H1 (cell line): ENCODE measurements at regions not wholly inside any gene's neighbourhood (a gene's known extent, or its start where the extent isn't known, plus 50 kb on each side); places are given as distances from the start of the nearest gene placed in this dataset.

Experiments used
- CTCF ChIA-PET: fragments of 300-600 bp; sonication (Branson Sonifier 250); formaldehyde crosslinking; loops from one replicate; lab custom pipeline; 2021; ENCODE audit not compliant: partially characterized antibody; lab: Charles Lee
- POLR2A ChIA-PET: fragments of 300-600 bp; sonication (Branson Sonifier 250); formaldehyde crosslinking; loops from one replicate; lab custom pipeline; 2021; ENCODE audit warnings: inconsistent platforms; ENCODE audit not compliant: partially characterized antibody; lab: Charles Lee
- DNase-seq, 2 experiments: peaks; one replicate each; pipeline versions ENCODE4 v3.0.0 to v3.0.0-alpha.2; 2010 to 2022; ENCODE audit warnings: low spot score in 2 of 2, low read depth in 1 of 2, mixed read lengths in 1 of 2
- FAIRE-seq: peaks from 2 replicates; lab custom pipeline; 2011; peaks lifted over from hg19 to GRCh38; lab: Jason Lieb, UNC
- H2AFZ ChIP-seq: 2 replicates; pipeline ENCODE4 v1.8.1; 2012; ENCODE audit warnings: low read length, inconsistent platforms
- H2AK5ac ChIP-seq: 2 replicates; pipeline ENCODE4 v1.6.1; 2013; ENCODE audit warnings: low read depth, low read length
- H2BK120ac ChIP-seq: replicated peaks from 2 replicates; pipeline ENCODE3; 2013; ENCODE audit warnings: low read depth, low read length, inconsistent platforms
- H2BK12ac ChIP-seq: 2 replicates; pipeline ENCODE4 v1.6.1; 2013; ENCODE audit warnings: low read depth, low read length
- H2BK15ac ChIP-seq: 2 replicates; pipeline ENCODE4 v1.6.1; 2013; ENCODE audit warnings: low read length
- H2BK20ac ChIP-seq: 2 replicates; pipeline ENCODE4 v1.6.1; 2013; ENCODE audit warnings: low read length
- H2BK5ac ChIP-seq: 2 replicates; pipeline ENCODE4 v1.6.1; 2013; ENCODE audit warnings: low read depth, low read length
- H3K14ac ChIP-seq: 2 replicates; pipeline ENCODE4 v1.6.1; 2013; ENCODE audit warnings: inconsistent platforms; ENCODE audit not compliant: insufficient read length
- H3K18ac ChIP-seq: 2 replicates; pipeline ENCODE4 v1.6.1; 2013; ENCODE audit warnings: low read length; ENCODE audit errors: extremely low read depth
- H3K23ac ChIP-seq: 2 replicates; pipeline ENCODE4 v1.6.1; 2013; ENCODE audit warnings: inconsistent platforms; ENCODE audit not compliant: insufficient read length
- H3K23me2 ChIP-seq: 2 replicates; pipeline ENCODE4 v1.6.1; 2013; ENCODE audit warnings: low read depth, low read length
- H3K27ac ChIP-seq: 2 replicates; pipeline ENCODE4 v1.6.1; 2011; ENCODE audit warnings: low read depth, low read length, inconsistent platforms
- H3K27me3 ChIP-seq, 4 experiments: replicated peaks in 1 of 4; 1 replicate in 1 of 4; 2 replicates in 3 of 4; pipeline versions ENCODE4 v1.6.1 to v1.8.1; 2011 to 2013; ENCODE audit warnings: low read length in 3 of 4, mild to moderate bottlenecking in 3 of 4, inconsistent platforms in 2 of 4, mixed read lengths in 2 of 4, moderate library complexity in 1 of 4; ENCODE audit not compliant: control insufficient read depth in 3 of 4, insufficient read depth in 3 of 4; ENCODE audit errors: extremely low read depth in 1 of 4
- H3K36me3 ChIP-seq, 4 experiments: 2 replicates each; pipeline versions ENCODE4 v1.6.1 to v1.8.1; 2011 to 2013; ENCODE audit warnings: mild to moderate bottlenecking in 4 of 4, low read length in 3 of 4, moderate library complexity in 2 of 4, control low read depth in 1 of 4, inconsistent platforms in 1 of 4; ENCODE audit not compliant: insufficient read depth in 4 of 4, control insufficient read depth in 2 of 4
- H3K4ac ChIP-seq: replicated peaks from 2 replicates; pipeline ENCODE3; 2013; ENCODE audit warnings: low read length, low read depth, mixed read lengths, inconsistent platforms; ENCODE audit not compliant: insufficient read length
- H3K4me1 ChIP-seq, 4 experiments: replicated peaks in 1 of 4; 1 replicate in 1 of 4; 2 replicates in 3 of 4; pipeline versions ENCODE4 v1.6.1 to v1.8.1; 2011 to 2013; ENCODE audit warnings: low read length in 3 of 4, inconsistent platforms in 2 of 4, mixed read lengths in 1 of 4; ENCODE audit not compliant: insufficient read depth in 4 of 4, control insufficient read depth in 3 of 4
- H3K4me2 ChIP-seq, 2 experiments: 2 replicates each; pipeline versions ENCODE4 v1.6.1 to v1.8.1; 2011 to 2013; ENCODE audit warnings: low read depth in 2 of 2, low read length in 2 of 2, control low read depth in 1 of 2, inconsistent platforms in 1 of 2, mild to moderate bottlenecking in 1 of 2; ENCODE audit not compliant: insufficient read depth in 1 of 2
- H3K4me3 ChIP-seq, 4 experiments: fragments of 200-600, 300-600 bp in 1 of 4; sonication (generic), shearing (Covaris generic), sonication (Bioruptor Twin) in 1 of 4; 2 replicates each; pipeline versions ENCODE4 v1.5.1 to v1.8.1; 2011 to 2016; ENCODE audit warnings: low read length in 4 of 4, low read depth in 3 of 4, control low read depth in 2 of 4, inconsistent platforms in 2 of 4, mild to moderate bottlenecking in 2 of 4, mixed read lengths in 1 of 4, moderate library complexity in 1 of 4; ENCODE audit not compliant: insufficient read depth in 2 of 4; ENCODE audit errors: extremely low read depth in 1 of 4
- H3K56ac ChIP-seq: replicated peaks from 2 replicates; pipeline ENCODE3; 2013; ENCODE audit warnings: low read depth, mild to moderate bottlenecking, mixed read lengths, low read length, inconsistent platforms; ENCODE audit not compliant: insufficient read length
- H3K79me1 ChIP-seq: 2 replicates; pipeline ENCODE4 v1.6.1; 2013; ENCODE audit warnings: low read depth, low read length, control low read depth
- H3K79me2 ChIP-seq, 2 experiments: 2 replicates each; pipeline versions ENCODE4 v1.6.1 to v1.8.1; 2012 to 2013; ENCODE audit warnings: low read length in 2 of 2, mild to moderate bottlenecking in 2 of 2, inconsistent platforms in 1 of 2; ENCODE audit not compliant: insufficient read depth in 2 of 2, control insufficient read depth in 1 of 2
- H3K9ac ChIP-seq, 4 experiments: replicated peaks in 1 of 4; 1 replicate in 1 of 4; 2 replicates in 3 of 4; pipeline versions ENCODE4 v1.6.1 to v1.8.1; 2011 to 2013; ENCODE audit warnings: low read depth in 3 of 4, low read length in 3 of 4, control low read depth in 2 of 4, mild to moderate bottlenecking in 2 of 4, moderate library complexity in 2 of 4, inconsistent platforms in 1 of 4; ENCODE audit errors: extremely low read depth in 1 of 4
- H3K9me3 ChIP-seq, 2 experiments: 2 replicates each; pipeline versions ENCODE4 v1.6.1 to v1.8.1; 2012 to 2013; ENCODE audit warnings: mild to moderate bottlenecking in 2 of 2, moderate library complexity in 2 of 2, control low read depth in 1 of 2, inconsistent platforms in 1 of 2, low read depth in 1 of 2, low read length in 1 of 2, mixed read lengths in 1 of 2; ENCODE audit not compliant: insufficient read depth in 2 of 2
- H4K20me1 ChIP-seq, 2 experiments: replicated peaks in 1 of 2; 2 replicates each; pipeline versions ENCODE3 to v1.8.1; 2011 to 2013; ENCODE audit warnings: inconsistent platforms in 2 of 2, low read length in 2 of 2, mild to moderate bottlenecking in 1 of 2; ENCODE audit not compliant: insufficient read depth in 2 of 2, control insufficient read depth in 1 of 2
- H4K5ac ChIP-seq: 2 replicates; pipeline ENCODE4 v1.6.1; 2013; ENCODE audit warnings: low read length, low read depth, mixed read lengths, inconsistent platforms; ENCODE audit not compliant: insufficient read length
- H4K8ac ChIP-seq: 2 replicates; pipeline ENCODE4 v1.8.0; 2013; ENCODE audit warnings: mild to moderate bottlenecking, moderate library complexity, low read length, inconsistent platforms; ENCODE audit not compliant: insufficient read depth; ENCODE audit errors: extremely low read depth
- H4K91ac ChIP-seq: replicated peaks from 2 replicates; pipeline ENCODE3; 2013; ENCODE audit warnings: low read length, mixed read lengths, inconsistent platforms; ENCODE audit not compliant: insufficient read length
- ASH2L ChIP-seq: fragments of 200-600, 300-600 bp; sonication (generic); IDR thresholded peaks from one replicate; pipeline ENCODE4 v1.7.1; 2017; ENCODE audit warnings: low read length
- BRCA1 ChIP-seq: IDR thresholded peaks from 2 replicates; pipeline ENCODE4 v1.6.1; 2012; ENCODE audit warnings: low read depth, low read length, improper control_type of control experiment
- CEBPB ChIP-seq: IDR thresholded peaks from 2 replicates; pipeline ENCODE4 v1.6.1; 2012; ENCODE audit warnings: low read depth, low read length
- CHD2 ChIP-seq: IDR thresholded peaks from 2 replicates; pipeline ENCODE4 v1.6.1; 2012; ENCODE audit warnings: low read length, improper control_type of control experiment
- GTF2F1 ChIP-seq: IDR thresholded peaks from 2 replicates; pipeline ENCODE4 v1.6.1; 2012; ENCODE audit warnings: low read depth, low read length, improper control_type of control experiment, borderline replicate concordance
- MAFK ChIP-seq: IDR thresholded peaks from 2 replicates; pipeline ENCODE4 v1.6.1; 2012; ENCODE audit warnings: low read depth, mild to moderate bottlenecking, improper control_type of control experiment, low read length
- MAX ChIP-seq: IDR thresholded peaks from 2 replicates; pipeline ENCODE4 v1.6.1; 2012; ENCODE audit warnings: inconsistent platforms
- NRF1 ChIP-seq: IDR thresholded peaks from 2 replicates; pipeline ENCODE4 v1.6.1; 2011; ENCODE audit warnings: mild to moderate bottlenecking, low read depth, low read length, improper control_type of control experiment
- PHF8 ChIP-seq: fragments of 200-600 bp; sonication (generic); conservative IDR thresholded peaks from 2 replicates; pipeline ENCODE4 v1.7.1; 2012; ENCODE audit warnings: low read depth, mild to moderate bottlenecking, inconsistent platforms, low read length, moderate library complexity
- RFX5 ChIP-seq: IDR thresholded peaks from 2 replicates; pipeline ENCODE4 v1.6.1; 2011; ENCODE audit warnings: low read depth, low read length, improper control_type of control experiment, borderline replicate concordance
- SAP30 ChIP-seq: fragments of 300-600 bp; sonication (generic); IDR thresholded peaks from 2 replicates; pipeline ENCODE4 v1.7.1; 2012; ENCODE audit warnings: low read length, moderate library complexity, mild to moderate bottlenecking, inconsistent platforms; ENCODE audit not compliant: insufficient read depth, insufficient replicate concordance
- SIRT6 ChIP-seq: IDR thresholded peaks from one replicate; pipeline ENCODE4 v1.7.1; 2012; ENCODE audit warnings: low read length, inconsistent platforms
- SP2 ChIP-seq: IDR thresholded peaks from 2 replicates; pipeline ENCODE4 v1.6.1; 2012; ENCODE audit warnings: mild to moderate bottlenecking, low read length, inconsistent platforms
- ZNF274 ChIP-seq: IDR thresholded peaks from 2 replicates; pipeline ENCODE4 v1.7.0; 2012; ENCODE audit warnings: low read length, borderline replicate concordance; ENCODE audit errors: extremely low read depth
- WGBS, 2 experiments: shearing (Covaris generic) in 1 of 2; methylation state at CpG; one replicate each; pipeline versions ENCODE4 v1.1.6 to v1.1.7; 2013 to 2015; ENCODE audit warnings: low lambda C conversion rate in 2 of 2, mixed read lengths in 2 of 2, inconsistent platforms in 1 of 2, low coverage in 1 of 2, missing lambda C conversion rate in 1 of 2; ENCODE audit not compliant: insufficient replicate concordance in 2 of 2, insufficient coverage in 1 of 2, insufficient read length in 1 of 2; ENCODE audit errors: extremely low coverage in 1 of 2, missing lambda C conversion rate in 1 of 2; 5-methylcytosine and 5-hydroxymethylcytosine counted together

DNA sequence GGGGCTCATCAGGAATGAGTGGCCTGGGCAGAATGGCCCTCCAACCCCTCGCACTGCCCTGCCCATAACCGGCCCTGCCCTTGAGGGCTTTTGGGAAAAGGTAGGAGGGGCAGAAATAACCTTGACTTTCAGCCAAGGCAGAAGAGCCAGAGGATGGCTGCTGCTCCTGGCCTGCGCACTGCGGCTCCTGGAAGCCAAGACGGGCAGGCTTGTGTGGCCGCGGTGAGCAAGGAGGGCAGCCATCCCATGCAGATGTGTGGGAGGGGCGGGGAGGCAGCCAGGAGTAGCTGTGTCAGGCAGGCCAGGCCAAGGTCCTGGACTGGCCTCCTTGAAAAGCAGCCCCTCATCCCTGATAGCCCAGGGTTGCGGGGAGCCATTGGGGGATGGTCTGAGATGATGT lies 57.6 kb upstream of the URI1 start:
- FAIRE-seq = no peak
- POLR2A ChIA-PET = no interaction called here
- 93% methylated on average over 9 of the region's 9 CpGs; no CpG with 5 or more reads in 1 of the 2 experiments for WGBS, 2 experiments

More for the DNA sequence above, 57.6 kb upstream of the URI1 start:
- no peak for DNase-seq
- Histone ChIP-seq H3K18ac (no peak overlapping the region), H3K56ac (no peak overlapping the region), H3K27ac (no peak overlapping the region), H4K91ac (no peak overlapping the region), H3K9me3 (no peaks in the 10 kb centered on the region), H2BK120ac (no peak overlapping the region), H4K20me1 (no peaks in the 10 kb centered on the region), H3K23ac (no peak overlapping the region), H3K36me3 (no peaks in the 10 kb centered on the region), H3K4me3 (no peak overlapping the region), H3K14ac (no peak overlapping the region), H3K4me2 (no peak overlapping the region), H3K79me2 (no peaks in the 10 kb centered on the region), H4K5ac (no peak overlapping the region), H3K4ac (no peak overlapping the region), H3K9ac (no peak overlapping the region), H2BK15ac (no peak overlapping the region), H4K8ac (0 out of 2 replicates have a peak overlapping the region, but pooled peaks have one; percentile 9), H2AK5ac (no peak overlapping the region), H2BK20ac (no peak overlapping the region), H3K27me3 (no peaks in the 10 kb centered on the region), H3K79me1 (no peaks in the 10 kb centered on the region), H2AFZ (no peak overlapping the region), H2BK12ac (no peak overlapping the region), H3K4me1 (peaks cover 0 to 8% (median 1%) of the 10 kb centered on the region in 4 experiments; a peak in 3 of 7 replicates), H2BK5ac (no peak overlapping the region), H3K23me2 (no peaks in the 10 kb centered on the region; the same call in 1 of the 2 replicates)
- TF ChIP-seq SIRT6 = no peak
- no peak for TF ChIP-seq SAP30
- no peak for TF ChIP-seq SP2
- TF ChIP-seq CHD2 = no peak
- no peak for TF ChIP-seq MAFK
- TF ChIP-seq MAX = no peak
- no peak for TF ChIP-seq NRF1
- no peak for TF ChIP-seq ASH2L
- no peak for TF ChIP-seq ZNF274
- TF ChIP-seq BRCA1 = no peak
- no peak for TF ChIP-seq RFX5
- TF ChIP-seq CEBPB = no peak
- no peak for TF ChIP-seq GTF2F1
- no peak for TF ChIP-seq PHF8
- CTCF ChIA-PET = interaction anchor here (0.5 to 2.6 kb wide), 6 partner anchors 10 to 90 kb away, joined by 3 to 9 read pairs (median 4); no protein-coding TSS in a partner anchor
